Activated CD4-positive, alpha-beta T cell treated with anti-CD3 and anti-CD28 coated beads, Interleukin-2, amount 50 U/mL, for 48 hours (primary cell): ENCODE measurements at regions not wholly inside any gene's neighbourhood (a gene's known extent, or its start where the extent isn't known, plus 50 kb on each side); places are given as distances from the start of the nearest gene placed in this dataset.
"Not testable (repeated sequence)": the region's sequence is repeated elsewhere in the genome, so short reads cannot be mapped to it uniquely, and the experiment has no call there.

Experiments used
- DNase-seq, 2 experiments: peaks; one replicate each; pipeline ENCODE4 v3.0.0-alpha.2; 2020

- no peak for DNase-seq
These were observed 222.3 kb downstream of the NKX6-1 start for GRCh38 chr4:84276752-84277151.

- no peak for DNase-seq
These were observed 229.5 kb downstream of the NKX6-1 start for GRCh38 chr4:84269536-84270044.

GRCh38 chr4:84264652-84265051 is 234.4 kb downstream of the NKX6-1 start:
- no peak for DNase-seq

GRCh38 chr4:84263415-84263814 is 235.7 kb downstream of the NKX6-1 start:
- DNase-seq: no peak

GRCh38 chr4:84260495-84260894 is 238.6 kb downstream of the NKX6-1 start:
- no peak for DNase-seq

- DNase-seq: no peak
These were observed 239.9 kb downstream of the NKX6-1 start for GRCh38 chr4:84258905-84259830.

GRCh38 chr4:84254537-84254936 is 244.6 kb downstream of the NKX6-1 start:
- no peak for DNase-seq

- DNase-seq: no peak
These were observed 249.6 kb downstream of the NKX6-1 start for GRCh38 chr4:84249521-84249920.

GRCh38 chr4:84245042-84245441 is 254.1 kb downstream of the NKX6-1 start:
- DNase-seq: not testable (repeated sequence)

GRCh38 chr4:84244346-84244801 is 254.7 kb downstream of the NKX6-1 start:
- not testable (repeated sequence) for DNase-seq

- no peak for DNase-seq
These were observed 255.4 kb downstream of the NKX6-1 start for GRCh38 chr4:84243685-84244084.

- DNase-seq: no peak
These were observed 259.7 kb downstream of the NKX6-1 start for GRCh38 chr4:84239278-84239845.

- DNase-seq: no peak
These were observed 260.6 kb downstream of the NKX6-1 start for GRCh38 chr4:84238247-84239090.

- DNase-seq: no peak
These were observed 262.1 kb downstream of the NKX6-1 start for GRCh38 chr4:84237008-84237407.

GRCh38 chr4:84235126-84235944 is 263.8 kb downstream of the NKX6-1 start:
- DNase-seq: no peak

- DNase-seq: no peak
These were observed 266.6 kb downstream of the NKX6-1 start for GRCh38 chr4:84232309-84233095.

- DNase-seq: no peak
These were observed 267.5 kb downstream of the NKX6-1 start for GRCh38 chr4:84231539-84232055.

- DNase-seq: no peak
These were observed 274.6 kb downstream of the NKX6-1 start for GRCh38 chr4:84224522-84224921.

- no peak for DNase-seq
These were observed 277.4 kb downstream of the NKX6-1 start for GRCh38 chr4:84221704-84222103.

GRCh38 chr4:84220990-84221389 is 278.1 kb downstream of the NKX6-1 start:
- DNase-seq: no peak

GRCh38 chr4:84219656-84220055 is 279.4 kb downstream of the NKX6-1 start:
- no peak for DNase-seq
